DOHH2 (cell line): ENCODE measurements at regions not wholly inside any gene's neighbourhood (a gene's known extent, or its start where the extent isn't known, plus 50 kb on each side); places are given as distances from the start of the nearest gene placed in this dataset.

Experiments
- H3F3A ChIP-seq: fragments of 200-600 bp; sonication (generic), shearing (Covaris generic); 2 replicates; pipeline ENCODE4 v1.6.0; 2016; ENCODE audit warnings: antibody characterized with exemption, mild to moderate bottlenecking; ENCODE audit not compliant: control insufficient read depth, insufficient read depth
- H3K27ac ChIP-seq: fragments of 200-600 bp; sonication (generic); 2 replicates; pipeline ENCODE4 v1.5.1; 2014; ENCODE audit warnings: low read depth, mild to moderate bottlenecking, low read length, moderate library complexity
- H3K27me3 ChIP-seq: fragments of 200-600 bp; sonication (generic); 2 replicates; pipeline ENCODE4 v1.6.1; 2014; ENCODE audit warnings: mild to moderate bottlenecking, low read length, mixed read lengths; ENCODE audit not compliant: control insufficient read depth
- H3K36me3 ChIP-seq: fragments of 200-600 bp; sonication (generic); 2 replicates; pipeline ENCODE4 v1.6.1; 2014; ENCODE audit warnings: mild to moderate bottlenecking, low read length, moderate library complexity, mixed read lengths; ENCODE audit not compliant: control insufficient read depth
- H3K4me1 ChIP-seq: fragments of 200-600 bp; sonication (generic); 2 replicates; pipeline ENCODE4 v1.6.1; 2014; ENCODE audit warnings: mild to moderate bottlenecking, low read length, mixed read lengths; ENCODE audit not compliant: control insufficient read depth
- H3K4me2 ChIP-seq: fragments of 200-600 bp; sonication (generic); 2 replicates; pipeline ENCODE4 v1.6.0; 2014; ENCODE audit warnings: mild to moderate bottlenecking, low read length, moderate library complexity
- H3K4me3 ChIP-seq: fragments of 200-600 bp; sonication (generic); 2 replicates; pipeline ENCODE4 v1.5.1; 2014; ENCODE audit warnings: mild to moderate bottlenecking, low read length, mixed read lengths
- H3K79me2 ChIP-seq: fragments of 200-600 bp; sonication (generic); 2 replicates; pipeline ENCODE4 v1.6.1; 2014; ENCODE audit warnings: mild to moderate bottlenecking, low read length, mixed read lengths; ENCODE audit not compliant: control insufficient read depth
- H3K9me2 ChIP-seq: fragments of 200-600 bp; sonication (generic); replicated peaks from 2 replicates; pipeline ENCODE4 v1.6.1; 2014; ENCODE audit warnings: mild to moderate bottlenecking, low read length, mixed read lengths; ENCODE audit not compliant: control insufficient read depth
- H3K9me3 ChIP-seq: fragments of 200-600 bp; sonication (generic); 2 replicates; pipeline ENCODE4 v1.6.1; 2014; ENCODE audit warnings: antibody characterized with exemption, low read length, mixed read lengths; ENCODE audit not compliant: control insufficient read depth, insufficient read depth
- H4K20me1 ChIP-seq: fragments of 200-600 bp; sonication (generic); 2 replicates; pipeline ENCODE4 v1.6.0; 2014; ENCODE audit warnings: low read depth, mild to moderate bottlenecking, antibody characterized with exemption, low read length, moderate library complexity; ENCODE audit not compliant: control insufficient read depth, insufficient read depth
- CTCF ChIP-seq: fragments of 200-600 bp; sonication (generic); IDR thresholded peaks from one replicate; pipeline ENCODE4 v1.5.1; 2014; ENCODE audit warnings: antibody characterized with exemption, mild to moderate bottlenecking, low read depth, low read length; ENCODE audit not compliant: poor library complexity, severe bottlenecking
- EZH2phosphoT487 ChIP-seq: fragments of 200-600 bp; sonication (generic); IDR thresholded peaks from 2 replicates; pipeline ENCODE4 v1.6.1; 2017; ENCODE audit warnings: borderline replicate concordance, mild to moderate bottlenecking, antibody characterized with exemption, low read length, moderate library complexity, mixed read lengths

GRCh38 chr3:176579711-176580185 lies 617.5 kb downstream of the TBL1XR1 start:
- no peak overlapping the region for H3K27ac ChIP-seq
- H3K4me3 ChIP-seq = no peak overlapping the region
- no peaks in the 10 kb centered on the region for H3K79me2 ChIP-seq
- TF ChIP-seq EZH2phosphoT487 (no peak), CTCF (no peak)
- H3K27me3 ChIP-seq = no peaks in the 10 kb centered on the region
- H3K36me3 ChIP-seq = no peaks in the 10 kb centered on the region
- H3K4me2 ChIP-seq = no peak overlapping the region
- H3K9me2 ChIP-seq = no peaks in the 10 kb centered on the region
- no peaks in the 10 kb centered on the region for H3K4me1 ChIP-seq
- no peaks in the 10 kb centered on the region for H4K20me1 ChIP-seq
- no peaks in the 10 kb centered on the region for H3F3A ChIP-seq
- H3K9me3 ChIP-seq = no peaks in the 10 kb centered on the region

GRCh38 chr3:176578316-176578715 lies 619.0 kb downstream of the TBL1XR1 start:
- no peaks in the 10 kb centered on the region for H3K9me3 ChIP-seq
- no peaks in the 10 kb centered on the region for H3K27me3 ChIP-seq
- H3K36me3 ChIP-seq = no peaks in the 10 kb centered on the region
- H3K9me2 ChIP-seq = no peaks in the 10 kb centered on the region
- no peaks in the 10 kb centered on the region for H3K79me2 ChIP-seq
- no peak for TF ChIP-seq EZH2phosphoT487
- TF ChIP-seq CTCF = no peak
- H3K4me2 ChIP-seq = no peak overlapping the region
- H4K20me1 ChIP-seq = no peaks in the 10 kb centered on the region
- no peak overlapping the region for H3K4me3 ChIP-seq
- H3F3A ChIP-seq = no peaks in the 10 kb centered on the region
- H3K27ac ChIP-seq = no peak overlapping the region
- H3K4me1 ChIP-seq = no peaks in the 10 kb centered on the region

DNA sequence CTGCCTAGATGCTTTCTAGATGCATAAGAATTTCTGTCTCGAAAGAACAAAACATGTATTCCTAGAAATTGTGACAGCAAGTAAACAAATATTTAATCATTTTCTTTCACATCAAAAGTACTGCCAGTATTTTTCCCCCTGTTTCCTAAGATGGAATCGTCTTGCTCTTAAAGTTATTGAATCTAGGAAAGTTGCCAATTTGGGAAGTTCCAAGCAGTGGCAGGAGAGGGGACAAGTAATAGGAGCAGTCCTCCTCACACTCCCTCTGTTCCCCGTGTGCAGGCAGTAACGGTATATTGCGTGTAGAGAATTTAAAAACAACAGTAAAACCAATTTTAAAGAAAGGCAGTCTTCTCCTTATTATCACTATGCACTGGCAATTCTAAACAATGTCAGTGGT lies 619.8 kb downstream of the TBL1XR1 start:
- H3K79me2 ChIP-seq = no peaks in the 10 kb centered on the region
- H3K27ac ChIP-seq = no peak overlapping the region
- no peaks in the 10 kb centered on the region for H3K36me3 ChIP-seq
- H3K4me3 ChIP-seq = no peak overlapping the region
- no peaks in the 10 kb centered on the region for H3K4me1 ChIP-seq
- H3K9me2 ChIP-seq = no peaks in the 10 kb centered on the region
- TF ChIP-seq EZH2phosphoT487 = no peak
- TF ChIP-seq CTCF = no peak
- H3F3A ChIP-seq = no peaks in the 10 kb centered on the region
- no peaks in the 10 kb centered on the region for H3K9me3 ChIP-seq
- no peaks in the 10 kb centered on the region for H4K20me1 ChIP-seq
- H3K27me3 ChIP-seq = no peaks in the 10 kb centered on the region
- H3K4me2 ChIP-seq = no peak overlapping the region

- Histone ChIP-seq H3K27ac (no peak overlapping the region), H3K4me1 (no peaks in the 10 kb centered on the region), H3K36me3 (no peaks in the 10 kb centered on the region), H3K4me3 (no peak overlapping the region), H3F3A (no peaks in the 10 kb centered on the region), H4K20me1 (no peaks in the 10 kb centered on the region), H3K4me2 (no peak overlapping the region), H3K9me3 (no peaks in the 10 kb centered on the region), H3K27me3 (no peaks in the 10 kb centered on the region), H3K9me2 (no peaks in the 10 kb centered on the region), H3K79me2 (no peaks in the 10 kb centered on the region)
- no peak for TF ChIP-seq EZH2phosphoT487
- TF ChIP-seq CTCF = no peak
Observed at GRCh38 chr3:176574786-176575185, 622.5 kb downstream of the TBL1XR1 start.
